Astrocyte of the spinal cord (primary cell): ENCODE measurements at regions not wholly inside any gene's neighbourhood (a gene's known extent, or its start where the extent isn't known, plus 50 kb on each side); places are given as distances from the start of the nearest gene placed in this dataset.

Experiments
- DNase-seq: peaks from one replicate; pipeline ENCODE4 v3.0.0; 2011; ENCODE audit warnings: low read depth, low spot score
- H3K4me3 ChIP-seq: 2 replicates; pipeline ENCODE4 v1.5.1; 2011; ENCODE audit warnings: low read depth, mild to moderate bottlenecking, low read length, moderate library complexity
- CTCF ChIP-seq: IDR thresholded peaks from 2 replicates; pipeline ENCODE4 v1.5.1; 2012; ENCODE audit warnings: low read depth, mild to moderate bottlenecking, low read length, inconsistent platforms
- in situ Hi-C: cut with HindIII; loops from 2 replicates; pipeline ENCODE4 v1.10.0; 2017; ENCODE audit warnings: low sequenced_read_pairs

DNA sequence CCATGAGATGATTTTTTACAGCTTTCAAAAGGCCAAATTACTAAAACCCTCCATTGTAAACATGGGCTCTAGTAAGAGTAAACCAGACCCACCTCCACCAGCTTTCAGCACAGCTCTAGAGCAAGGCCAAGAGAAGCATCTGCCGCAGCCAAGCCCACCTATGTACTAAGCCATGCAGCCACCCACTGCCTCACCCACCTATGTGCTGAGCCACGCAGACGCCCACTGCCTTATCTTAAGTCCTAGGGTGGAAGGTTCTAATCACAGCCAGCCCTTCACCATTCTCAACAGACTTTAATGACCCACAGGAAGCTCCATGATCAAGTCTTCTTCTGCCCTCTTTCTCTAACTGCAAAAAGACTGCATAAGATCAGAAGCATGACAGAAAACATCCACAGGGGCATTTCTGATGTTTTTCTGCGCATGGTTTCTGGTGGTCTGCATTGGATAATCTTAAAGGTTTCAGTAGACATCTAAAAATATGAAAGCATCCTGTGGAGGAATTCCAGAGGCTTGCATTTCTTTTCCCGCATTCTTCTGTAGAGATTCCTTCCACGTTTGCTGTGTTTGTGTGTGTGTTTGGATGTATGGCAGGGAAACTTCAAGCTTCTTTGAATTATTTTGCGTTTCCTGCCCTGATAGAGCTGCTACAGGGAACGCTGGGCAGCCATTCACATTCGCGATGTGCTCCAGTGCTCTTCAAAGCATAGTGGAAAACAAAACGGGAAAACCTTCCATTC lies 286.1 kb upstream of the KLF6 start:
- TF ChIP-seq CTCF: no peak
- no peak overlapping the region for H3K4me3 ChIP-seq
- in situ Hi-C loops: no loop called here
- DNase-seq: no peak

GRCh38 chr10:4070184-4070583 lies 285.2 kb upstream of the KLF6 start:
- no peak overlapping the region for H3K4me3 ChIP-seq
- no peak for TF ChIP-seq CTCF
- no peak for DNase-seq
- in situ Hi-C loops: no loop called here

GRCh38 chr10:4069491-4069890 lies 284.5 kb upstream of the KLF6 start:
- DNase-seq: peak; percentile 38
- H3K4me3 ChIP-seq: no peak overlapping the region
- TF ChIP-seq CTCF: no peak
- in situ Hi-C loops: no loop called here

- no peak overlapping the region for H3K4me3 ChIP-seq
- no peak for DNase-seq
- in situ Hi-C loops: no loop called here
- no peak for TF ChIP-seq CTCF
Observed at GRCh38 chr10:4068629-4069028, 283.6 kb upstream of the KLF6 start.

GRCh38 chr10:4067931-4068561 lies 283.0 kb upstream of the KLF6 start:
- no peak overlapping the region for H3K4me3 ChIP-seq
- DNase-seq: no peak
- in situ Hi-C loops: no loop called here
- no peak for TF ChIP-seq CTCF

- no peak for TF ChIP-seq CTCF
- DNase-seq: no peak
Observed at GRCh38 chr10:4067531-4067930, 282.5 kb upstream of the KLF6 start.

More at GRCh38 chr10:4067531-4067930, 282.5 kb upstream of the KLF6 start:
- H3K4me3 ChIP-seq: no peak overlapping the region
- in situ Hi-C loops: no loop called here
